OCI-LY7 (cell line): ENCODE measurements at regions not wholly inside any gene's neighbourhood (a gene's known extent, or its start where the extent isn't known, plus 50 kb on each side); places are given as distances from the start of the nearest gene placed in this dataset.

Source experiments
- EZH2phosphoT487 ChIP-seq: fragments of 200-600 bp; sonication (generic); IDR thresholded peaks from 2 replicates; pipeline ENCODE4 v1.6.1; 2018; ENCODE audit warnings: low read depth, borderline replicate concordance, mild to moderate bottlenecking, mixed run types, antibody characterized with exemption, low read length, moderate library complexity, mixed read lengths
- TF ChIP-seq, protein P1 (sequence below): fragments of 200-600 bp; sonication (generic); conservative IDR thresholded peaks from 2 replicates; pipeline ENCODE4 v1.5.1; 2014; ENCODE audit warnings: mild to moderate bottlenecking, antibody characterized with exemption, low read length, moderate library complexity, mixed read lengths

DNA sequence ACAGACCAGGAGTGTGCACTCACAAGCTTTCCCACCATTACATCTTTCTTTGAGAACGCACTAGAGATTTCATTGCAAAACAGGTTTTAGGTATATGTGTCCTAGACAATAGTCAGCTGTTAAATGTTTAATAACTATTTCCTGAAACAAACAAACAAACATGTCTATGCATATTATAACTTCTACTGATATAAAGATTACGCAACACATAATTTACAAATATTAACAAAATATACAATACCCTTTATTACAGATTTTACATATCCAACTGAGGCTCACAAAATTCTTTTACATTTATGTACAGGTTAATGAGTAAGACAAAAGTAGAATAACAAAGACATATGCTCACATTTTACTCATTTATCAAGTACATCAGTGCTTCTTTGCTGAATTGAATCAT lies 1554.0 kb upstream of the PCDH10 start:
- TF ChIP-seq, protein P1, sequence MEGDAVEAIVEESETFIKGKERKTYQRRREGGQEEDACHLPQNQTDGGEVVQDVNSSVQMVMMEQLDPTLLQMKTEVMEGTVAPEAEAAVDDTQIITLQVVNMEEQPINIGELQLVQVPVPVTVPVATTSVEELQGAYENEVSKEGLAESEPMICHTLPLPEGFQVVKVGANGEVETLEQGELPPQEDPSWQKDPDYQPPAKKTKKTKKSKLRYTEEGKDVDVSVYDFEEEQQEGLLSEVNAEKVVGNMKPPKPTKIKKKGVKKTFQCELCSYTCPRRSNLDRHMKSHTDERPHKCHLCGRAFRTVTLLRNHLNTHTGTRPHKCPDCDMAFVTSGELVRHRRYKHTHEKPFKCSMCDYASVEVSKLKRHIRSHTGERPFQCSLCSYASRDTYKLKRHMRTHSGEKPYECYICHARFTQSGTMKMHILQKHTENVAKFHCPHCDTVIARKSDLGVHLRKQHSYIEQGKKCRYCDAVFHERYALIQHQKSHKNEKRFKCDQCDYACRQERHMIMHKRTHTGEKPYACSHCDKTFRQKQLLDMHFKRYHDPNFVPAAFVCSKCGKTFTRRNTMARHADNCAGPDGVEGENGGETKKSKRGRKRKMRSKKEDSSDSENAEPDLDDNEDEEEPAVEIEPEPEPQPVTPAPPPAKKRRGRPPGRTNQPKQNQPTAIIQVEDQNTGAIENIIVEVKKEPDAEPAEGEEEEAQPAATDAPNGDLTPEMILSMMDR, result no peak
- no peak for TF ChIP-seq EZH2phosphoT487
